GM21786 (cell line): ENCODE measurements at regions not wholly inside any gene's neighbourhood (a gene's known extent, or its start where the extent isn't known, plus 50 kb on each side); places are given as distances from the start of the nearest gene placed in this dataset.
"Not testable (repeated sequence)": the region's sequence is repeated elsewhere in the genome, so short reads cannot be mapped to it uniquely, and the experiment has no call there.

Experiments
- ATAC-seq: cut with Tn5 transposase; IDR thresholded peaks from one replicate; pipeline ENCODE4 v1.9.1; 2021; ENCODE audit not compliant: unreplicated experiment

DNA sequence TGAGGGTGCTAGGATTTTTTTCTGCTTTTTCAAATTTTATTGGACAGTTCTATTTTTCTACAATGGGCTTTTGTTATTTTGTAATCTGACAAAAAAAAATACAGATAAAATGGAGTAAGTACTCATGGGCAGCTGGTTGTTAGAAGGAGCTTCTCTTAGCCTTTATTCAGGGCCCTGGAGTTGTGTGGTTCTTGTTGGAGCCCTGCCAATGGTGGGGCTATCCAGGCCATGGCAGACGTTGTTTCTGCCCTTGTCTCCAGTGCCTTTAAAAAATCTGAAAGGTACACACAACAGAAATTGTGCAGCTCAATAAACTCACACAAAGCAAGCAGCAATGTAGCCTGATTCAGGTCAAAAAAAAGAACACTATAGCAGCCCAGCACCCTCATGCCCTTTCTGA, 153.5 kb upstream of the GALNT2 start:
- ATAC-seq, result no peak

DNA sequence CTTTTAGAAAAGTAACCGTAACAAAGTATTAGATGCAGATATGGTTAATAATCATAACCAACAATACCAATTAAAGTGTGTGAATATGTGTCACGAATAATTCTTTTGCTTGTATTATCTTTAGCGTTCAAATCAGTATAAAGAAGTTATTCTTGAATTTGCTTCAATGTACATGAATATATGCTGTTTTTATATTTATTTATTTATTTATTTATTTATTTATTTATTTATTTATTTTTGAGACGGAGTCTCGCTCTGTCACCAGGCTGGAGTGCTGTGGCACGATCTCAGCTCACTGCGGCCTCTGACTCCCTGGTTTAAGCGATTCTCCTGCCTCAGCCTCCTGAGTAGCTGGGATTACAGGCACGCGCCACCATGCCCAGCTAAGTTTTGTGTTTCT, 147.6 kb upstream of the GALNT2 start:
- ATAC-seq, result not testable (repeated sequence)

DNA sequence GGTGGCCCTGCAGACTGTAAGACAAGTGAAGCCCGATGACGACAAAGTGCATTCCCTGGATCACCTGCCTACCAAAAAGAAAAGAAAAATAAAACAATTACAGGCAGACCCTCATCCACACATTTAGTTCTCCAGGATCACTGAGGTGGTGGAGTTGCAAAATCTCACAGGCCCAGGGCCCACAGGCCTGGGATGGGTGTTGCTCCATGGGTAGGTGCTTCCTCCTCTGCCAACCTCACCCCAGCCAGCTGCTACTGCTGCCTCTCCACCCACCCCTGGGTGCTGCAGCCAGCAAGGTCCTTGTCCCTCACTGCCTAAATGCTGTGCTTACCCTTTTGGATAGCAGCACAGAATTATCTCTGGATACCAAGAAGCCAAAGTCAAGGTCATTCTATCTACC, 146.4 kb upstream of the GALNT2 start:
- no peak for ATAC-seq

DNA sequence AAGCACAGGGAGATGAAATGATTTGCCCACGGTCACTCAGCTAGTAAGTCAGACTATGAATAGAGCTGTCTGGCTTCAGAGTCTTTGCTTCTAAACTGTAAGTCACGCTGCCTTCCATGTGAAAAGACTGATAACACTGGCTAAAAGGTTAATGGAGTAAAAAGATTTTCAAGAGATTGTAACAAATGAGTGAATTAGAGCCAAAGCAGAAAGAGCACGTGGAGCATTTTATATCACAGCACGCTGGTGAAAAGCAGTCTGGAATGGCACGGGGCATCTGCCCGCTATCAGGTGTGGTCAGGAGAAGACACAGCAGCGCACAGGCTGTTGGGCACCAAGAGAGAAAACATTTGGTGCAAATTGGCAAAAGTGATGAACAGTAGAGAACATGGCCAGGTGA, 144.8 kb upstream of the GALNT2 start:
- ATAC-seq, result no peak

DNA sequence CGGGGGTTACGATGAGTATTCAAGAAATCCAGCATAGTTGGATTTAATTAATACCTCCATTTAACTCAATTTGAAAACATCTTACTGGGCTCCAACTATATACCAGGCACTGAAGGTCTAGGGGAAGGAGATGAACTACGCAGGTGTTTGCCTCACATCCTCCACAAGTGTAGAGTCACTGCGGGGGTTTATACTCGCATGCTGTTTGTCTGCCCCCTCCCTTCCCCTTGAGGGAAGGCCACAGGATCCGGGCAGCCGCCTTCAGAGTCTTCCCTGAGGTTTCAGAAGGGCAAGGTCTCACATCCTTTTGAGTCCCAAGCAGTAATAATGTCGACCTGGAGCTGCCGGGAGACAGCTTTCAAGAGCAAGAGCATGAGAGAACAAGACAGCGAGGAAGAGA, 142.4 kb upstream of the GALNT2 start:
- ATAC-seq, result no peak

DNA sequence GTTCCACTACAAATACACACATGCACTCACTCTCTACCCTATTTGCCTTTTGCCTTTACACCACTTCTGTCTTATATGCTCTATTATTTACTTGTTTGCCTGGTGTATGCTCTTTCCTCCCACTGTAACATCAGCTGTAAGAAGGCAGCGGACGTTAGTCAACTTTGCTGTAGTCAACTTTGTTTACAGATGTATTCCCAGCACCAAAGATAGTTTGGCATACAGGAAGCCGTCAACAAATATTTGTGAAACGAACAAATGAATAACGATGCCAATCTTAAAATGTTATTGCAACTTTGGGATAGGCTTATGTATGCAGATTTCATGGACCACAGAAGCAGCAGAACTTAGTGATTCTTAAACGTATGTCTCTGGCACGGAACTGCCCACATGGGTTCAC, 138.3 kb upstream of the GALNT2 start:
- ATAC-seq, result no peak

DNA sequence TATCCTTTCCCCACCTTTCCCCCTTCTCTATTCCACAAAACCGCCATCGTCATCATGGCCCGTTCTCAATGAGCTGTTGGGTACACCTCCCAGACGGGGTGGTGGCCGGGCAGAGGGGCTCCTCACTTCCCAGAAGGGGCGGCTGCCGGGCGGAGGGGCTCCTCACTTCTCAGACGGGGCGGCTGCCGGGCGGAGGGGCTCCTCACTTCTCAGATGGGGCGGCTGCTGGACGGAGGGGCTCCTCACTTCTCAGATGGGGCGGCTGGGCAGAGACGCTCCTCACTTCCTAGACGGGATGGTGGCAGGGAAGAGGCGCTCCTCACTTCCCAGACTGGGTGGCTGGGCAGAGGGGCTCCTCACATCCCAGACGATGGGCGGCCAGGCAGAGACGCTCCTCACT, 135.3 kb upstream of the GALNT2 start:
- not testable (repeated sequence) for ATAC-seq

DNA sequence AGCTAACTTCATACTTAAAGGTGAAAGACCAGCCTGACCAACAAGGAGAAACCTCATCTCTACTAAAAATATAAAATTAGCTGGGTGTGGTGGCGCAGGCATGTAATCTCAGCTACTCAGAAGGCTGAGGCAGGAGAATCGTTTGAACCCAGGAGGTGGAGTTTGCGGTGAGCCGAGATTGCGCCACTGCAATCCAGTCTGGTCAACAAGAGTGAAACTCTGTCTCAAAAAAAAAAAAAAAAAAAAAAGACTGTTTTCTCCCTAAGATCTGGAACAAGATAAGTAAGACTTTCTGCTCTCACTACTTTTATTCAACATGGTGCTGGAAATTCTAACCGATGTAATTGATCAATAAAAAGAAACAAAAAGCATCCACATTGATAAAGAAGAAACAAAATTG, 131.9 kb upstream of the GALNT2 start:
- not testable (repeated sequence) for ATAC-seq

DNA sequence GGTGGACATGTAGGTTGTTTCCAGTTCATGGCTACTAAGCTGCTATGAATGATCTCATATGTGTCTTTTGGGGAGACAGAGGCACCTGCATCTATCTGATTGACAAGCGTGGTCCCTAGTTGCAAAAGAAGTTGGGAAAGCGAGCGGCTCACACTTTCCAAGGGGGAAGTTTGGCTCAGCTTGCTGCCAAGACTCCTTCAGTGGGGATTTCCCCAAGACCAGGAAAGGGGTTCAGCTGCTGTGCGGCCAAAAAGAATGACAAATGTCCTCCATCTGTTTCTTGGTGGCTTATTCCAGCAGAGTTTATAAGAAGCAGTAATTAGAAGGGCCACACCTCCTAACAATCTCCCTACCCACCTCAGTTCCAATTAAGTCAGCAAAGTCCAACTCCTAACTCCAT, 128.5 kb upstream of the GALNT2 start:
- ATAC-seq, result no peak

DNA sequence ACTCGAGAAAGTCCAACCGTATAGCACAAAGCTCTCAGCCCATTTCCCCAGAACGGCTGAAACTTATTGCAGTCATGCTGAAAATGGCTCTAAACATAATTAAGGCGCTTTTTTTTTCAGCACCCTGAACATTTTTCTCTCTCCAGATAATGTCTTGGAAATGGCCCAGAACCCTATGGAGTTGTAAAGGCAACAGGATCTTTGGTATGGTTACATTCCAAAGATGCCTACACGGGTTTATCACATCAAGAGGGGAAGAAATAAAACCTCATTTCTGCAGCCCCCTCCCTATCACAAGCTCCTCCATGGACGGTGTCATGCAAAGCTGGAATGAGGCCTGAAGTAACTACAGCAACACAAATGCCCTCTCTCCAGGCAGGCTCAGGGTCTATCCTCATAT, 126.4 kb upstream of the GALNT2 start:
- ATAC-seq, result no peak

DNA sequence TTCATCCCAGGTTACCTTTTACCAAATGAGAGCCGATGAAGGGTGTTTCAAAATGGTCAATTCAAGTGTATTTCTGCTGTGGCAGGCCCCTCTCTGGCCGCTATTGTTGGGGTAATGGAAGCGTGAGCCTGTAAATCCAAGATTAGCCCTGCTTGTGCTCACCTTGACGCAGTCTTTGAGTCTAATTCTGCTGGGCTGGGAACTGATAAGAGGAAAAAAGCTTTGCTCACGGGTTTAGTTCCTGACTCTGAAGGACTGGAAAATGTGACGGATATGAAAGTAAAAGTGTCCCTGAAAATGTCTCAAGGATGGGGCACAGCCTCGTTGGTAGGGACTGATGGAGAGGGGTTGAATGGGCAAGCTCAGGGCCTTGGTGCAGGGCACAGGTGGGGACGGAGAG, 125.9 kb upstream of the GALNT2 start:
- ATAC-seq, result no peak

DNA sequence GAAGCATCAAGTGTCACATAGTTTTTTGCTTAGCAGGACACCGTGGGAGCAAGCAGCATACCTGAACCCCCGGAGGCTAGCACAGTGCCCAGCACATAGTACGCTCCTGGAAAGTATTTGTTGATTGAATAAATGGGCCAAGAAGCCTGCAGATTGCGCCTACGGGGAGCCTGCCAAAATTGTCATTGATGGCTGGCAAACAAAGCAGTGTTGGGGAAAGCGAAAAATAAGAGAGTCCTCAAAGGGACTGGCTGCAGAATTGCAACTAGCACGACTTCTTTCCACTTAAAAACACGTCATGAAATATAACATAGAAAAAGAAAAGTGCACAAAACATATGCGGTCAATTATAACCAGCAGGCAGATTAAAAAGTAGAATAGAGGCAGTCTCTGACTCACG, 125.2 kb upstream of the GALNT2 start:
- no peak for ATAC-seq

DNA sequence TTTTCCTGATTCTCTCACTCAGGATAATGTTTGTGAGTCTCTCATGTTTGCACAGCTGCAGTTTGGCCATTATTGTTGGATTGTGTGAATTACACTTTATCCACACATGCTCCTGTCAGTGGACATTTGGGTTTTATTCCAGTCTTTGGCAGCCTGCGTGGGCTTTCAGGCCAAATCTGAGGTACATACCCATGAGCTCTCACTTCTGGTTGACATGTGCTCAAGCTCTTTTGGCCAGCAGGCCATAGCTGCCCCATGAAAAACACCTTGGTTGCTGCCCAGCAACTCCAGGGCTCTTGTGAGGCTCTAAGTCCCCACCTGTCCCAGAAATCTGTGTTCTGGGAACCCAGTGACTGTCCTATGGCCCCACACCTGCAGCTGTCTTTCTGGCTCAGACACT, 124.5 kb upstream of the GALNT2 start:
- ATAC-seq, result no peak

DNA sequence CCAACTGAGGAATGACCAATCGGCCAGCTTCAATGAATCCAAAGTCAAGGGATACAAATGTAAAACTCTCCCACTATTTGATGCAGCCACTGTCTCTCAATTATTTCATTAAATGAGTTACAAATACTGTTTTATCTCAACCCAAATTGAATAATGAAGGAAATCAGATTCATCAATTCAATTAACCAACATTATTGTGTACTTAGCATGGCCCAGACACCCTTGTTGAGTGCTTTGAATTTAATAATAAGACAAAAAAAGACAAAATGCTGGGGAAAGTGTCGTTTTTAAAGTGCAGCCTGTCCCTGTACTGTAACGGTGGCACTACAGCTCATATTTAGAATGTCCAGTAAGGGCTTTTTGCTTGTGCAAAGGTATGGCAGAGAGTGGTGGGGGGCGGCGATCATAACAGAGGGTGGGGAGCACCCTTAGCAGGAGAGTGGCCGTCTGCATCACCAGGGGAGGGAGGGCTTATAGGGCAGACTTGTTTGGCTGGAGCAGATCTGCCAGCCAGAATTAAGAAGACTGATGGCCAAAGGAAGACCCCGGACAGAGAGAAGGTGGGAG, 123.8 kb upstream of the GALNT2 start:
- ATAC-seq, result no peak

DNA sequence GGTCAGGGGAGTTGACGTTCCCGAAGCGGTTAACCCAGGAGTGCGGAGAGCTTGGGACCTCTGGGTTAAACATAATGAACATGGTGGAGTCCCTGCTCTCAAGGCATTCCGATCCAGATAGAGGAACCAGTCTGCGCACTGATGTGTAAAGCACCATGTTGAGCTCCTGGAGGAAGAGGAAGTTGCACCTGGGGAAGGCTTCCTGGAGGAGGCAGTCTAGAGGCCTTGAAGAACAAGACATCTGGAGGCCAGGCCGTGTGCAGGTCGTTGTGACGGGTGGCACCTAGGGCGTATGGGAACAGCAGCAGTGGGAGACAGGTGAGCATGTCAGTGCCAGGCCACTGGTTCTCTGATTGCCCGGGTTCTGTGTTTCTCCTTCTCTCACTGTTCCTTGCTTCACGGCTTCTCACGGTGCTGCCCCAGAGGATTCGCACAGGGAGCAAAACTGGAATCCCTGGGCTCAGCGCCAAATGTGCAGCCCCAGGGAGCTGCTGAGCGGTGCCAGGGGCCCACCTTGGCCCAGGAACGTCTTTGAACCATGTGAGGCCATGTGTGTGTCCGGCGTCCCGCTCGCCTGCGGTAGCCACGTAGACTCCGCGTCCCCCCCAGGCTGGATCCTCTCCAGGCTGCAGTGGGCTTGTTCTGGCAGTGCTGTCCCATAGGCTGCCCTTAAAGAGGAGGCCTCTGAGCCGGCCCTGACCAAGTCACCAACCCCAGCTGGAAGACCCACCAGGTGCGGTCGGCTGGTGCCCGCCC, 122.9 kb upstream of the GALNT2 start:
- no peak for ATAC-seq

DNA sequence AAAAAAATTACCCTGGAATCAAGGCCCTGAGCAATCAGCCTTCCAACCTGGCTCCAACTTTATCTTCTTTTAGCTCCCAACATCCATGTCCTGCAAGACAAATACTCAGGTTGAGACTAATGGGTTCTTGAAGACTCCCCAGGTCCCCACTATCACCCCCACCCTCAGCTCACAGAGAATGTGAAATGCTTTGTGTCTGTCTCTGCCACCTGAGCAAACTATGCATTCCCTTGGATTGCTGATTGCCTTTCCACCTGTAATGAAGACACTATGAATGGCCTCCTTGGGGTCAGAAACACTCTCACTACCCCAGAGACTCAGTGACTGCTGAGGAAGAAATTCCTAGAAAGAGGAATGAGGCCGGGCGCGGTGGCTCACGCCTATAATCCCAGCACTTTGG, 121.2 kb upstream of the GALNT2 start:
- ATAC-seq, result no peak

DNA sequence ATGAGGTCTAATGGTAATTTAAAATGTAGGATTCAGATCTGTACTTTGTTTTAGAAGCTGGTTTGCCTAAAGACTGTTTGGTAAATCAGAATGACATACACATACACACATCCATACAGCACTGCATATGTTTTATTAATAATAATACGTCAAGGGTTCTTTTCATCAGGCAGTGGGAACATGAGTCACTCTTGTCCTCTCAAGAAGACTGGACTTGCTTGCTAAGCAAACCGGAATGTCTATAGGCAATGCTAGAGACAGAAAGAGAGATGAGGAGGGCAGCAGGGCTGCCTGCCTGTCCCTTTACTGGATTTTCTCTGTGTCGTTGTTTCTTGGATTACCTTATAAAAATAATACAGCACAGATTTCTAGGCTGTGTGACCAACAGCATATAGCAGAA, 119.1 kb upstream of the GALNT2 start:
- ATAC-seq, result no peak

DNA sequence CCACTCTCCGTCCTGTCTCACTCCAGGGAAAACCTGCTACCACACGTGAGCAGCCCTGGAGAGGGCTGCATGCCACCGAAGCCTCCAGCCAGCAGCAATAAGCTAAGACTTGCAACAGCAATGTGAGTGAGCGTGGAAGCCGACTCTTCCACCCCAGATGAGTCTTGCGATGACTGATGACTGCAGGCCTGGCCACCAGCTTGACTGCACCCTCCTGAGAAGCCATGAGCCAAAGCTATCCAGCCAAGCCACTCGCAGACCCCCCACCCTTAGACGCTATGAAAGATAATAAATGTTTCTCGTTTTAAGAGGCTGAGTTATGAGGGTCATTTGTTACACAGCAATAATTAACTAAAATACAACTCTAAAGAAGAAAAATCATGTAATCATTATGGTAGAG, 118.6 kb upstream of the GALNT2 start:
- no peak for ATAC-seq

DNA sequence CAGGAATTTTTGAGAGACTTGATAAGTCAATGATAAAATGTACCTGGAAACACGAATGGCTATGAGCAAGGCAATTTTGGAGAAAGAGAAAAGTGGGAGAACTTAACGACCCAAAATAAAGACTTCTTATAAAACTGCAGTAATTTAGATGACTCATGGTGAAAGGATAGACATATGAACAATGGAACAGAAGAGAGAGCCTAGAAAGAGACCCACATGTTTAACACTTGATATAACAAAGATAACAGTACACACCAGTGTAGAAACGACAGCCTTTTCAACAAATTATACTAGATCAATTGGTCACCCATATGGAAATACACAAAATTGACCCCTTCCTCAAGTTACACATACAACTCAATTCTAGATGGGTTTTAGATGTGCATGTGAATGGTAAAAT, 117.5 kb upstream of the GALNT2 start:
- ATAC-seq, result no peak

DNA sequence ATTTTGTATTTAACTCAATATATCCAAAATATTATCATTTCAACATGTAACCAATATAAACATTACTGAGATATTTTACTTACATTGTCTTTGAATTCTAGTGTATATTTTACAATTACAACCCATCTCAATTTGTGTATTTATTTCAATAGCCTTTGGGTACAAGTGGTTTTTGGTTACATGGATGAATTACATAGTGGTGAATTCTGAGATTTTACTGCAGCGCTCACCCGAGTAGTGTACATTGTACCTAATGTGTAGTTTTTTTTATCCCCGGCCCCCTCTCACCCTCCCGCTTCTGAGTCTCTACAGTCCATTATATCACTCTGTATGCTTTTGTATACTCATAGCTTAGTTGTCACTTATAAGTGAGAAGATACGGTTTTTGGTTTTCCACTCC, 117.0 kb upstream of the GALNT2 start:
- ATAC-seq, result no peak

DNA sequence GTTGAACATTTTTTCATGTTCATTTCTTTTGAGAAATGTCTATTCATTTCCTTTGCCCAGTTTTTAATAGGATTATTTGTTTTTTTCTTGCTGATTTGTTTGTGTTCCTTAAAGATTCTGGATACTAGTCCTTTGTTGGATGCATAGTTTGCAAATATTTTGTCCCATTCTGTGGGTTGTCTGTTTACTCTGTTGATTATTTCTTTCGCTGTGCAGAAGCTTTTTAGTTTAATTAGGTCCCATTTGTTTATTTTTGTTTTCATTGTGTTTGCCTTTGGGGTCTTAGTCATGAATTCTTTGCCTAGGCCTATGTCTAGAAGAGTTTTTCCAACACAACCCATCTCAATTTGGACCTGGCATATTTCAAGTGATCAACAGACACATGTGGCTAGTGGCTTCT, 116.1 kb upstream of the GALNT2 start:
- ATAC-seq, result no peak

DNA sequence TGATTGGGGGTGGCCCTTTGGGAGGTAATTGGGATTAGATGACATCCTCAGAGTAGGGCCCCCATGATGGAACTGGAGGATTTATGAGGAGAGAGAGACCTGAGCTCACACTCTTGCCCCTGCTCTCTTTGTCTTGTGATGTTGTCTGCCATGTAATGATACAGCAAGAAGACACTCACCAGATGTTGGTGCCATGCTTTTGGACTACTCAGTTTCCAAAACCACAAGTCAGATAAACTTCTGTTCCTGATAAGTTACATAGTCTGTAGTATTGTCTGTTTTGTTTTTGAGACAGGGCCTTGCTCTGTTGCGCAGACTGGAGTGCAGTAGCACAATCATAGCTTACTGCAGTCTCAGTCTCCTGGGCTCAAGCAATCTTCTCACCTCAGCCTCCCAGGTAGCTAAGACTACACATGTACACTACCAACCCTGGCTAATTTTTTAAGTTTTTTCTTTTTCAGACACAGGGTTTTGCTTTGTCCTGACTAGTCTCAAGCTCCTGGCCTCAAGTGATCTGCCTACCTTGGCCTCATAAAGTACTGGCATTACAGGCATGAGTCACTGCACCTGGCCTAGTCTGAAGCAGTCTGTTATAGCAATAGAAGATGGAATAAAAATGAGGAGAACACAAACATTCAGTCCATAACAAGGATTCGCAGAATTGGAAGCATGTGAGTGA, 115.0 kb upstream of the GALNT2 start:
- no peak for ATAC-seq
